H9 (cell line): ENCODE measurements at regions not wholly inside any gene's neighbourhood (a gene's known extent, or its start where the extent isn't known, plus 50 kb on each side); places are given as distances from the start of the nearest gene placed in this dataset.

ENCODE experiments used
- DNase-seq: peaks from one replicate; pipeline ENCODE4 v3.0.0-alpha.2; 2017
- H2AFZ ChIP-seq: one replicate; pipeline ENCODE4 v1.6.1; 2013; ENCODE audit warnings: mild to moderate bottlenecking, low read length, control low read depth, moderate library complexity
- H2AK5ac ChIP-seq: 2 replicates; pipeline ENCODE4 v1.6.1; 2013; ENCODE audit warnings: low read length, control low read depth, mixed read lengths; ENCODE audit not compliant: insufficient read length
- H2BK120ac ChIP-seq: one replicate; pipeline ENCODE4 v1.6.1; 2013; ENCODE audit warnings: low read depth, mild to moderate bottlenecking, low read length, control low read depth, inconsistent platforms; ENCODE audit not compliant: poor library complexity, severe bottlenecking
- H2BK12ac ChIP-seq: 2 replicates; pipeline ENCODE4 v1.6.1; 2013; ENCODE audit warnings: low read length, control low read depth, mixed read lengths, low read depth; ENCODE audit not compliant: insufficient read length
- H2BK15ac ChIP-seq: 2 replicates; pipeline ENCODE4 v1.6.1; 2013; ENCODE audit warnings: low read depth, low read length, control low read depth
- H2BK20ac ChIP-seq: one replicate; pipeline ENCODE4 v1.6.1; 2013; ENCODE audit warnings: low read depth, mild to moderate bottlenecking, low read length, control low read depth, inconsistent platforms; ENCODE audit not compliant: poor library complexity, severe bottlenecking
- H2BK5ac ChIP-seq: 2 replicates; pipeline ENCODE4 v1.6.1; 2013; ENCODE audit warnings: low read length, control low read depth, mixed read lengths; ENCODE audit not compliant: insufficient read length
- H3K14ac ChIP-seq: 2 replicates; pipeline ENCODE4 v1.6.1; 2013; ENCODE audit warnings: low read length, control low read depth; ENCODE audit not compliant: insufficient read depth
- H3K18ac ChIP-seq: 2 replicates; pipeline ENCODE4 v1.6.1; 2013; ENCODE audit warnings: low read depth, mild to moderate bottlenecking, mixed read lengths, low read length, control low read depth; ENCODE audit not compliant: insufficient read length
- H3K23ac ChIP-seq: 2 replicates; pipeline ENCODE4 v1.6.1; 2013; ENCODE audit warnings: low read length, control low read depth, mixed read lengths, low read depth; ENCODE audit not compliant: insufficient read length
- H3K23me2 ChIP-seq: 2 replicates; pipeline ENCODE4 v1.6.1; 2013; ENCODE audit warnings: low read depth, mild to moderate bottlenecking, mixed read lengths, low read length, control low read depth; ENCODE audit not compliant: insufficient read length, poor library complexity, severe bottlenecking
- H3K27ac ChIP-seq: 2 replicates; pipeline ENCODE4 v1.5.1; 2013; ENCODE audit warnings: low read length, control low read depth, mixed read lengths, low read depth; ENCODE audit not compliant: insufficient read length
- H3K27me3 ChIP-seq: 2 replicates; pipeline ENCODE4 v1.6.1; 2013; ENCODE audit warnings: low read length, control low read depth, inconsistent platforms; ENCODE audit not compliant: insufficient read depth
- H3K4ac ChIP-seq: 2 replicates; pipeline ENCODE4 v1.6.1; 2013; ENCODE audit warnings: low read depth, mild to moderate bottlenecking, control low read depth, inconsistent platforms, low read length, moderate library complexity
- H3K4me1 ChIP-seq: 2 replicates; pipeline ENCODE4 v1.6.1; 2013; ENCODE audit warnings: low read length, control low read depth, inconsistent platforms; ENCODE audit not compliant: insufficient read depth
- H3K4me2 ChIP-seq: 2 replicates; pipeline ENCODE4 v1.6.1; 2013; ENCODE audit warnings: low read length, control low read depth, mixed read lengths; ENCODE audit not compliant: insufficient read length, insufficient read depth
- H3K56ac ChIP-seq: 2 replicates; pipeline ENCODE4 v1.6.1; 2013; ENCODE audit warnings: low read depth, mild to moderate bottlenecking, mixed read lengths, low read length, control low read depth; ENCODE audit not compliant: insufficient read length
- H3K79me1 ChIP-seq: 2 replicates; pipeline ENCODE4 v1.6.1; 2013; ENCODE audit warnings: low read depth, mild to moderate bottlenecking, moderate library complexity, low read length, control low read depth, inconsistent platforms; ENCODE audit not compliant: insufficient read depth, poor library complexity, severe bottlenecking
- H3K79me2 ChIP-seq: 2 replicates; pipeline ENCODE4 v1.6.1; 2013; ENCODE audit warnings: low read length, control low read depth, inconsistent platforms; ENCODE audit not compliant: insufficient read depth
- H3K9ac ChIP-seq: 2 replicates; pipeline ENCODE4 v1.6.1; 2013; ENCODE audit warnings: low read length, control low read depth, mixed read lengths; ENCODE audit not compliant: insufficient read length; ENCODE audit errors: extremely low read depth
- H3K9me3 ChIP-seq: one replicate; pipeline ENCODE4 v1.6.1; 2013; ENCODE audit warnings: low read depth, low read length, inconsistent platforms; ENCODE audit not compliant: control insufficient read depth
- H3T11ph ChIP-seq: one replicate; pipeline ENCODE4 v1.6.1; 2013; ENCODE audit warnings: mild to moderate bottlenecking, low read length, control low read depth, inconsistent platforms
- H4K20me1 ChIP-seq: one replicate; pipeline ENCODE4 v1.6.1; 2013; ENCODE audit not compliant: control insufficient read depth, insufficient read length, insufficient read depth
- H4K5ac ChIP-seq: 2 replicates; pipeline ENCODE4 v1.6.1; 2013; ENCODE audit warnings: low read depth, mild to moderate bottlenecking, mixed read lengths, low read length, control low read depth; ENCODE audit not compliant: insufficient read length
- H4K8ac ChIP-seq: replicated peaks from 2 replicates; pipeline ENCODE4 v1.6.1; 2013; ENCODE audit warnings: low read length, control low read depth, mixed read lengths, low read depth; ENCODE audit not compliant: insufficient read length
- H4K91ac ChIP-seq: 2 replicates; pipeline ENCODE4 v1.6.1; 2013; ENCODE audit warnings: low read depth, mild to moderate bottlenecking, moderate library complexity, mixed read lengths, low read length, control low read depth; ENCODE audit not compliant: insufficient read length
- H3K27ac Mint-ChIP-seq, 3 experiments: 2 replicates in 2 of 3; 3 replicates in 1 of 3; pipeline ENCODE4 v1.8.0; 2020 to 2021; ENCODE audit warnings: mixed read lengths in 3 of 3, mild to moderate bottlenecking in 1 of 3, moderate library complexity in 1 of 3
- H3K27me3 Mint-ChIP-seq: 2 replicates; pipeline ENCODE4 v1.8.0; 2021; ENCODE audit warnings: low read depth, mild to moderate bottlenecking, moderate library complexity, mixed read lengths
- H3K36me3 Mint-ChIP-seq, 3 experiments: 2 replicates in 2 of 3; 3 replicates in 1 of 3; pipeline ENCODE4 v1.8.0; 2020 to 2021; ENCODE audit warnings: low read depth in 3 of 3, mixed read lengths in 3 of 3; ENCODE audit not compliant: insufficient read depth in 1 of 3
- H3K4me1 Mint-ChIP-seq, 2 experiments: 2 replicates each; pipeline ENCODE4 v1.8.0; 2020; ENCODE audit warnings: mixed read lengths in 2 of 2
- H3K4me3 Mint-ChIP-seq, 2 experiments: 2 replicates in 1 of 2; 3 replicates in 1 of 2; pipeline ENCODE4 v1.8.0; 2020 to 2021; ENCODE audit warnings: mild to moderate bottlenecking in 2 of 2, mixed read lengths in 2 of 2, moderate library complexity in 1 of 2
- H3K9me3 Mint-ChIP-seq, 2 experiments: 2 replicates in 1 of 2; 3 replicates in 1 of 2; pipeline ENCODE4 v1.8.0; 2020; ENCODE audit warnings: mild to moderate bottlenecking in 2 of 2, mixed read lengths in 2 of 2, moderate library complexity in 1 of 2
- CTCF ChIP-seq: fragments of 200-600 bp; sonication (generic); conservative IDR thresholded peaks from 3 replicates; pipeline ENCODE4 v1.8.0; 2021; ENCODE audit warnings: antibody characterized with exemption, mild to moderate bottlenecking
- WGBS: extraction: QIAGEN DNeasy Blood & Tissue Kit; methylation state at CpG from one replicate; pipeline ENCODE4 v1.1.7; 2013; ENCODE audit warnings: missing lambda C conversion rate, low lambda C conversion rate, mixed read lengths; ENCODE audit not compliant: insufficient read length; ENCODE audit errors: extremely low coverage; 5-methylcytosine and 5-hydroxymethylcytosine counted together

DNA sequence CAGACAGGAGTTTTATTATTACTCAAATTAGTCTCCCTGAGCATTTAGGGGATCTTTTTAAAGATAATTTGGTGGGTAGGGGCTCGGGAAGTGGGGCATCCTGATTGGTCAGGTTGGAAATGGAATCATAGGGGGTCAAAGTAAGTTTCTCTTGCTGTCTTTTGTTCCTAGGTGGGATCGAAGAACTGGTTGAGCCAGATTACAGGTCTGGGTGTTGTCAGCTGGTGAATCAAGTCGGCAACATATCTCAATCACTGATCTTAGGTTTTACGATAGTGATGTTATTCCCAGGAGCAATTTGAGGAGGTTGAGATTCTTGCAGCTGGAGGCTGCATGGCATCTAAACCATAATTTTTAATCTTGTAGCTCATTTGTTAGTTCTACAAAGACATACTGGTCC lies 629.5 kb upstream of the AMOT start:
- H3K27ac Mint-ChIP-seq: peak overlapping the region; percentile 36 to 98 (median 94)
- Histone ChIP-seq H3K9me3 (no peaks in the 10 kb centered on the region), H2BK12ac (no peak overlapping the region), H4K91ac (no peak overlapping the region), H3K18ac (no peak overlapping the region), H4K5ac (no peak overlapping the region), H2BK120ac (no peak overlapping the region), H4K8ac (no peak overlapping the region), H4K20me1 (no peaks in the 10 kb centered on the region), H3K14ac (no peak overlapping the region), H2AK5ac (no peak overlapping the region), H2AFZ (no peak overlapping the region), H3K79me2 (no peaks in the 10 kb centered on the region), H3K4me2 (peak overlapping the region; percentile 15), H3K4me1 (peaks cover 8% of the 10 kb centered on the region; the same call in 1 of the 2 replicates), H3K27me3 (no peaks in the 10 kb centered on the region), H2BK5ac (no peak overlapping the region), H3T11ph (no peak overlapping the region), H3K23me2 (no peaks in the 10 kb centered on the region), H2BK20ac (no peak overlapping the region), H3K4ac (no peak overlapping the region), H3K56ac (no peak overlapping the region), H3K9ac (no peak overlapping the region), H3K23ac (no peak overlapping the region), H3K79me1 (no peaks in the 10 kb centered on the region), H3K27ac (peak overlapping the region; percentile 2), H2BK15ac (no peak overlapping the region)
- peaks cover 3 to 7% of the 10 kb centered on the region in 2 experiments; a peak in 2 of 5 replicates for H3K9me3 Mint-ChIP-seq
- H3K4me1 Mint-ChIP-seq: peaks cover 44 to 49% of the 10 kb centered on the region in 2 experiments
- H3K4me3 Mint-ChIP-seq: peak overlapping the region; percentile 7 to 13; a peak in 2 of 5 replicates
- no peak for TF ChIP-seq CTCF
- WGBS: no CpG with 5 or more reads among the region's 4 CpGs
- peak; percentile 36 for DNase-seq
- H3K27me3 Mint-ChIP-seq: no peaks in the 10 kb centered on the region
- H3K36me3 Mint-ChIP-seq: peaks cover 2 to 7% (median 3%) of the 10 kb centered on the region in 3 experiments; a peak in 4 of 7 replicates
